SK-N-SH (cell line): ENCODE measurements at regions not wholly inside any gene's neighbourhood (a gene's known extent, or its start where the extent isn't known, plus 50 kb on each side); places are given as distances from the start of the nearest gene placed in this dataset.

Source experiments
- CHD2 ChIP-seq: fragments of 150-350 bp; IDR thresholded peaks from 2 replicates; pipeline ENCODE4 v1.6.1; 2018; ENCODE audit warnings: low read length; ENCODE audit not compliant: partially characterized antibody
- CTCF ChIP-seq: fragments of 200-600 bp; sonication (generic); IDR thresholded peaks from 2 replicates; pipeline ENCODE4 v1.6.1; 2017; ENCODE audit warnings: antibody characterized with exemption, mild to moderate bottlenecking, moderate library complexity
- MEF2A ChIP-seq: IDR thresholded peaks from 2 replicates; pipeline ENCODE4 v1.4.0; 2012; ENCODE audit warnings: low read depth, borderline replicate concordance
- RFX5 ChIP-seq: IDR thresholded peaks from 2 replicates; pipeline ENCODE4 v1.6.1; 2012; ENCODE audit warnings: mild to moderate bottlenecking, improper control_type of control experiment, low read length
- TF ChIP-seq, protein P1 (sequence below): IDR thresholded peaks from 2 replicates; pipeline ENCODE4 v1.4.0; 2012; ENCODE audit warnings: low read depth, borderline replicate concordance
- TF ChIP-seq, protein P2 (sequence below): fragments of 150-350 bp; IDR thresholded peaks from 2 replicates; pipeline ENCODE4 v1.6.1; 2017; ENCODE audit warnings: antibody characterized with exemption, low read length, low read depth, borderline replicate concordance

- TF ChIP-seq, protein P1, sequence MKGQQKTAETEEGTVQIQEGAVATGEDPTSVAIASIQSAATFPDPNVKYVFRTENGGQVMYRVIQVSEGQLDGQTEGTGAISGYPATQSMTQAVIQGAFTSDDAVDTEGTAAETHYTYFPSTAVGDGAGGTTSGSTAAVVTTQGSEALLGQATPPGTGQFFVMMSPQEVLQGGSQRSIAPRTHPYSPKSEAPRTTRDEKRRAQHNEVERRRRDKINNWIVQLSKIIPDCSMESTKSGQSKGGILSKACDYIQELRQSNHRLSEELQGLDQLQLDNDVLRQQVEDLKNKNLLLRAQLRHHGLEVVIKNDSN, result no peak
- no peak for TF ChIP-seq CTCF
- no peak for TF ChIP-seq RFX5
- TF ChIP-seq CHD2, result no peak
- no peak for TF ChIP-seq MEF2A
- TF ChIP-seq, protein P2, sequence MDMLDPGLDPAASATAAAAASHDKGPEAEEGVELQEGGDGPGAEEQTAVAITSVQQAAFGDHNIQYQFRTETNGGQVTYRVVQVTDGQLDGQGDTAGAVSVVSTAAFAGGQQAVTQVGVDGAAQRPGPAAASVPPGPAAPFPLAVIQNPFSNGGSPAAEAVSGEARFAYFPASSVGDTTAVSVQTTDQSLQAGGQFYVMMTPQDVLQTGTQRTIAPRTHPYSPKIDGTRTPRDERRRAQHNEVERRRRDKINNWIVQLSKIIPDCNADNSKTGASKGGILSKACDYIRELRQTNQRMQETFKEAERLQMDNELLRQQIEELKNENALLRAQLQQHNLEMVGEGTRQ, result no peak
Measured at GRCh38 chr18:73511771-73512503, 635.7 kb downstream of the FBXO15 start.
